ENCODE measurements at regions not wholly inside any gene's neighbourhood (a gene's known extent, or its start where the extent isn't known, plus 50 kb on each side); places are given as distances from the start of the nearest gene placed in this dataset.
"Not testable (repeated sequence)": the region's sequence is repeated elsewhere in the genome, so short reads cannot be mapped to it uniquely, and the experiment has no call there.

- no peak for DNase-seq
Observed at GRCh38 chr19:28614634-28615545, 598.1 kb downstream of the UQCRFS1 start.

GRCh38 chr19:28612275-28612769, 600.6 kb downstream of the UQCRFS1 start:
- DNase-seq: no peak

GRCh38 chr19:28611227-28611914, 601.6 kb downstream of the UQCRFS1 start:
- DNase-seq: not testable (repeated sequence)

GRCh38 chr19:28610731-28611130, 602.2 kb downstream of the UQCRFS1 start:
- no peak for DNase-seq

- DNase-seq: no peak
Observed at GRCh38 chr19:28609944-28610343, 603.0 kb downstream of the UQCRFS1 start.

- no peak for DNase-seq
Observed at GRCh38 chr19:28609091-28609755, 603.7 kb downstream of the UQCRFS1 start.

GRCh38 chr19:28608292-28608691, 604.7 kb downstream of the UQCRFS1 start:
- no peak for DNase-seq

GRCh38 chr19:28607066-28607583, 605.8 kb downstream of the UQCRFS1 start:
- DNase-seq: no peak

GRCh38 chr19:28606269-28607032, 606.5 kb downstream of the UQCRFS1 start:
- no peak for DNase-seq

GRCh38 chr19:28605501-28606268, 607.3 kb downstream of the UQCRFS1 start:
- DNase-seq: no peak

GRCh38 chr19:28603453-28603852, 609.5 kb downstream of the UQCRFS1 start:
- DNase-seq: no peak

GRCh38 chr19:28602675-28603298, 610.2 kb downstream of the UQCRFS1 start:
- no peak for DNase-seq

GRCh38 chr19:28601723-28602440, 611.1 kb downstream of the UQCRFS1 start:
- DNase-seq: no peak

GRCh38 chr19:28598861-28599260, 614.1 kb downstream of the UQCRFS1 start:
- no peak for DNase-seq

- DNase-seq: no peak
Observed at GRCh38 chr19:28596561-28597071, 616.3 kb downstream of the UQCRFS1 start.

GRCh38 chr19:28595722-28596480, 617.0 kb downstream of the UQCRFS1 start:
- no peak for DNase-seq

GRCh38 chr19:28594737-28595136, 618.2 kb downstream of the UQCRFS1 start:
- DNase-seq: no peak

- not testable (repeated sequence) for DNase-seq
Observed at GRCh38 chr19:28589991-28590411, 623.0 kb downstream of the UQCRFS1 start.

GRCh38 chr19:28586474-28586873, 626.5 kb downstream of the UQCRFS1 start:
- no peak for DNase-seq

Data from NCI-H2081 treated with DMSO at 0.1 percent for 48 hours (cell line).